Ramos (cell line): ENCODE measurements at regions not wholly inside any gene's neighbourhood (a gene's known extent, or its start where the extent isn't known, plus 50 kb on each side); places are given as distances from the start of the nearest gene placed in this dataset.

Source experiments
- in situ Hi-C: fragments of 300-500 bp; cut with MboI; formaldehyde crosslinking; loops from one replicate; pipeline ENCODE4 v1.14.3; 2022; ENCODE audit warnings: low sequenced_read_pairs; ENCODE audit not compliant: unreplicated experiment

DNA sequence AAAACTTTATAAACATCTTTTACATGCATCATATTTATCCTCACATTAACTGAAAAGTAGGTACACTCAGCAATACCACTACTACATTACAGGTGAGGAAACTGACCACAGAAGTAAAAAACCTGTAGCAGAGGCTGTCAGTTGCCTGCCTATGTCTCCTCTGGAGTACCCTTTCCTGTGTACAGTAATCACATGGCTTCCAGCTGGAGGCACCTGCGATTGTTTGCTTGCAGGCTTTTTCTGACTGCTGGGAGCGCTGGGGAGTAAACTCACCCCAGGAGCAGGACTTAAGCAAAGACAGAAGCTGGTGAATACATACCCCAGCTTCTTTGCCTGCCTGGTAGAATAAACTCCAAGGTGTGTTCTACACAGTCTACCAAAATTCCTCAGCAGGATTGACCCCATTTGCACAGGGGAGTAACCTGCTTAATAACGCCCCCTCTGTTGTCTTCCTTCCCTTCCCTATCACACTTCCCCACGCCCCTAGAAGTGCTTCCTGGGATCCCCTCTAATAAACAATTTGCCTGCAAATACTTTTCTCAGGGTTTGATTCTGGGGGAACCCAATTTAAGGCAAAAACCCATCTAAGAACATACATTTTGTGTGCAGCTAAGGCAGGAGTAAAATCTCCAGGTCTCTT, 138.9 kb downstream of the PTH2R start:
- in situ Hi-C loops: no loop called here

DNA sequence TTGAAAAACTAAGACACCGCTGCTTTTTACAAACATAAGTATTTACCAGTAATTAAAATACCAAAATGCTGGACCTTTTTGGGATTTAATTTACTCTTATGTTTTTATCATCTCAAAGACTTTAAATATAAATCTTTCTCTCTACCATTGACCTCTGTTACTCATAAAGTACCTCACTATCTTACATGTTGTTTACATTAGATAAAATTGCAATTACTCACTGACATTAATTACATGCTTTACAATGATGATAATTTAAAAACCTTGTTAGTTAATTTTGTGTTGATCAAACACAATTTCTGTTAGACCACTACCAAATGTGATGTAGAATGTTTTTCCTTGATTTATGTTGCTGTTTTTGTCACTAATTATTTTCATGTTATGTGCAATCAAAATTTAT, 139.5 kb downstream of the PTH2R start:
- in situ Hi-C loops: no loop called here

DNA sequence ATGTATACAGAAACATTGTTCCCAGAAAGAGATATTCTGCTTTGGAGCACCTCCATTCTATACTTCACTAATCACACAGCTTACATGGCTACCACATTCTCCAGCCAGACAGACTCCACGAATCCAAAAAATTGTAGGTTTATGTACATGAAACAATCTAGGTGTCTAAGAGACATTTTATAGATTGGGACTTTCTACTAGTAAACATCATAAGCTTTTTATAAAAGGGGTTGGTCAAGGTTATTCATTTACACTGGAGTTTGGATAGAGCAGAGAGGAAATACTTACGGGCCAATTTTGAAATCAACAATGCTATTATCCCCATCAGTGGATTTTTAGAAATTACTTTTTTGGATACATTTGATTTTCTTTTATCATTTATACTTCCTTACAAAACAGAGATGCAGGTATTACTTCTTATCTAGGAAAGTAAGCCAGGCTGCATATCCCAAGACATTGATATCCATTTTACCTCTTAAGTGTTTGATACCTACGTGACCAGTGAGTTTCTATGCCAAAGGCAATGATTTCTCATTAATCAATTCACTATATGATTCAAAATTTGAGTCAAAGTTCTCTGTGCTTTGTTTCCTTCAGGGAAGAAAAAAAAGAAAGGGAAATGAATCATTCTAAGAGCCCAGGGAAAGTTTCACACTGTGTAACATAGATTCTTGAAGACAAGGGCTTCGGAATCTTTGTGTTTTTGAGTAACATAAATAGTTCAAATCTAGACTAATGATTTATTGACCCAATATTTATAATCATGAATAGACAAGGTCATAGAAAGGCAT, 140.5 kb downstream of the PTH2R start:
- in situ Hi-C loops: no loop called here

DNA sequence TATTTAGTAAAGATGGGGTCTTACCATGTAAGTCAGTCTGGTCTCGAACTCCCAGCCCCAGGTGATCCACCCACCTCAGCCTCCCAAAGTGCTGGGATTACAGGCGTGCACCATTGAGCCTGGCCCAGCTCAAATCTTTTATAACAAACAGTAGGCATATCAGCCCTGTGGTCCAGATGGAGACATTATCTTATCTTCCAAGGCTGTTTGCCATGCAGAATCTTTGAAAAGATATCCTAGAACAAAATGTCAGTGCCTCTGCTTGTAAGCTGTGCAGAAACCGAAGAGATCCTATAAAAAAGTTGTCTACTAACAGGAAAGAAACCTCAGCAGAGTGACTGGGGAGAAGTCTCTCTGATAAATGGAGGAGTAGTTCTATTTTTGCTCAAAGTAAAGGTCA, 142.1 kb downstream of the PTH2R start:
- in situ Hi-C loops: no loop called here

DNA sequence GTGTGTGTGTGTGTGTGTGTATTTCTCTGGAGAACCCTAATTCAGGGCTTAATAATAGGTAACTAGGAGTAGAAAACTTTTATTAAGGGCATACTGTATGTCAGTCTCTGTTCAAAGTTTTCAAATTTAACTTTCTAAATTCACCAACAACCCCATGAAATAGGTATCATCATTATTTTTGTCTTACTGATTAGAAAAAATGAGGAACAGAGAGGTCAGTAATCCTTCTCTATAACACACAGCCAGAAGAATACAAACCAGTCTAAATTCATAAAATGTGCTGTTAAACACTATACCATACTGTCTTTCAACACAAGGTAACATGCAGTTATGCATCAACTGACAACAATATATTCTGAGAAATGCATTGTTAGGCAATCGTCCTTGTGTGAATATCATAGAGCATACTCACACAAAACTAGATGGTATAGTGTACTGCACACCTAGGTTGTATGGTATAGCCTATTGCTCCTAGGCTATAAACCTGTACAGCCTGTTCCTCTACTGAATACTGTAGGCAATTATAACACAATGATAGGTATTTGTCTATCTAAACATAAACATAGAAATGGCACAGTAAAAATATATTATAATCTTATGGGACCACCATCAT, 143.1 kb downstream of the PTH2R start:
- in situ Hi-C loops: no loop called here

DNA sequence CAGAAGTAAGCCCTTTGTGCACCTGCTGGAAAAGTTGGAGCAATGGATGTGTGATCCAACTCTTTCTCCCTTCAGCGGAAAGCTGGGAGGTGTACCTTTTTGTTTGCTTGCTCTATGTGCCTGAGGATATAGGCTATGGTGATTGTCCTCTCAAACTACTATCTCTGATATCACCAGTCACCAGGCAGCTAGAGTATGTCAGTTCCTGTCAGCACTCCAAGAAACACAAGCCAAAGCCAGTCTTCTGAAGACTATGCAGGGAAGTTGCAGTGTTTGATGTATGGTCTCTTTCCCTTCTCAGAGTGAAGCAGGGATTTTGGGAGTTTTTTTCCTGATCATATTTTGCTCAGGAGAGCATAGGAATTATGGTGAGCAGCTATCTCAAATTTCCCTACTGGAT, 146.4 kb downstream of the PTH2R start:
- in situ Hi-C loops: no loop called here

DNA sequence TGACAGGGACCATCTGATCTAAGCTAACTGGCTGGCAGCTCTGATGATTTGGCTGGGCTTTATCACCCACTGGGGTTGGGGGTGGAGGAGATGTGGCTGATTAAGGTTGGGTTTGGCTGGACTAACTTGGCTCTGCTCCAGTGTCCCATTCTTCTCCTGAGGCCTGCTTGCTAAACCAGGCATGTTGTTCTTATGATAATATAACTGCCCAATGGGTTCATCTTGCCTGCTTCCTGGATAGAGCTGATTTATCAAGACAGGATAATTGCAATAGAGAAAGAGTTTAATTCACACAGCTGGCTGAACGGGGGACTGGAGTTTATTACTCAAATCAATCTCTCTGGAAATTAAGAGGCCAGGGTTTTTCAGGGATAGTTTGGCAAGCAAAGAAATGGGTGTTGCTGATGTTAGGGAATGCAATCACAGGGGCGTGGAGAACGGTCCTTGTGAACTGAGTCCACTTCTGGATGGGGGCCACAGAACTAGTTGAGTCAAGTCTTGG, 150.4 kb downstream of the PTH2R start:
- in situ Hi-C loops: no loop called here

DNA sequence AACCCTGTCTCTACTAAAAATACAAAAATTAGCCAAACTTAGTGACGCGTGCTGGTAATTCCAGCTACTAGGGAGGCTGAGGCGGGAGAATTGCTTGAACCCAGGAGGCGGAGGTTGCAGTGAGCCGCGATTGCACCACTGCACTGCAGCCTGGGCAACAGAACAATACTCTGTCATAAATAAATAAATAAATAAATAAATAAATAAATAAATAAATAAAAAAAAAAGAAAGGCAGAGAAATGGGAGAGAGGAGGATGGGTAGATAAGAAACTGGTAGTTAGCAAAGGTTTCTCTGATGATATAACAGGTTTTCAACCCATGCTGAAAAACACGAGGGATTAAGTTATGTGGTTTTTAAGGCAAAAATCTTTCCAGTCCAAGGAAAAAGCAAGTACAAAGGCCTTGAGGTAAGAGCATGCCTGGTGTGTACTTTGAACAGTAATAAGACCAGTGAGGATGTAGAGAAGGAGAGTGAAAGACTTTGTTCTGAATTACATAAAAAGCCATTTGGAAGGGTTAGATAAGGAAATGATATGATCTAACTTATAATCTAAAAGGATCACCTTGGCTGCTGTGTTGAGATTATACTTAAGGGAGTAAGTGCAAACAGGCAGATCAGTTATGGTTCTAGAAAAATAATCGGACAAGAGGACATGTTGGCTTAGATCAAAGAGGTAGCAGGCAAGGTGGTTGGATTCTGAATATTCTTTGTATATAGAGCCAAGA, 159.3 kb downstream of the PTH2R start:
- in situ Hi-C loops: no loop called here

DNA sequence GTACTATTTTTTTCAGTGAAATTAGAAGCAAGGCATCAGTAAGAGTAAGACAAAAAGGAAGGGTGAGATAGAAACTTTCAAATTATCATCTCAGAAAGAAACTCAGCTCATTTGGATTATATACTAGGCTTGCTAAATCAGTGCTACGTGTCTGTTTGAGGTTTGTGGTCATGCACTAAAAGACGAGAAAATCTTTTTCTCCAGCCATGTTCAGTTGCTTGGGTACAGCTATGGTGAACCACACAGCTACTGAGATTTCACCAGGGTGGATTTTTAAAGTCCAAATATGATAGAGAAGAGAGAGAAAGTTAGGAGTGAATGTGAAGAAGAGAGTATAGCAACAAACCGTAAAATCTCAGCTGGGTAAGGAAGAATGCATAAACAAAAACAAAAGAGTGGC, 161.6 kb downstream of the PTH2R start:
- in situ Hi-C loops: no loop called here

DNA sequence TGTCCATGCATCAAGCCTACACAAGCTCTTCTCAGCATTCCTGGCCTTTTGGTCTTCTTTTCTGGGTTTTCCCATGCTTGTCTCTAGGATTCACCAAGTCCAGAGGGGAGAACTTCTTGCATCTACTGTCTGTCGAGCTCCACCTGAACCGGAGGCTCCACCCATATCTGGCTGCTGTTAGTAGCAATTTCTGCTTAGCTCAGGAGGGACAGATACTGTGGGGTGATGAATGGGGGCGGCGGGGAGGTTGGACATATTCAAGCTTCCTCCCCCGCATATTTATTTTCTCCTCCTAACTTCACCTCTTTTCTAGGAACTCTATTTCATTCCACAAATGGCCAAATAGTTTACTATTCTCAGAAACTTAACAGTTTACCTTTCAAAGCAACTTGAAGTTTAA, 163.5 kb downstream of the PTH2R start:
- in situ Hi-C loops: no loop called here

DNA sequence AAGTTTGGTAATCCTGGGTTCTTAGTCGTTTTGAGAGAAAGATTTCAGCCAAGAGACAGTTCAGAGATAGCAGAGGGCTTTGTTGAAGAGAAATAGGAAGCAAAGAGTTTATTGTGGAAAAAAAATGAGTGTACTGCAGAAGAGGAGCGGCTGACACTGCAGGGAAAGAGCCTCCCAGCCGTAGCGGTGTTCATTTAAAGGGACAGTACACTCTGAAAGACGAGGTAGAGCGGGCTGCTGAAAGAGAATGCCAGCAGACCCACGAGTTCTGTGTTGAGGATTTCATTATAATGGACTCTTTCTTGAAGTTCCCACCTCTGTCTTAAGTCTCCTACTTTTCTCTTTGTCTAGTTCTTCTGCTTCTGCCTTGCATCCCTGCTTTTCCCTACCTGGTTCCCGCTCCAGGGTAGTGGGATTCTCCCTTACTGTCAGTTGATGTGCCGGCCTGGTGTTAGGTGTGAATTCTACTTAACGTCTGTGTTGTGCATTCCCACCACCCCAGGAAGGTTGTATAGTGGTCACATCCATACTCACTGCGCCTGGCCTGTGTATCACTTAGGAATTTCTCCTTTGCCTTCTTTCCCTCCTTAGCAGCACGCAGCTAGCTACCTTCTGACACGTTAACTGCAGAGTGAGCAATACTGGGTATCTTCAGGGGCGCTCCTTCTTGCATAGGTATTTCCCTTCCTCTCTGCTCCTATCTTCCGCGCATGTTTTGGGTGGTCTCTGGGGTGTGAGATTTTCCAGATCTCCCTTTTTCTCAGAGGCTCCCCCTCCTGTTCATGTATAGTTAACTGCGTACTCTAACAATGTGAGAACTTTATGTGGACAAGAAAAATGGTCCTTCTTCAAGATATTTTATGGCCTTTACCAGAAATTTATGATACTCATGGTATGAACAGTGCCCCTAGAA, 164.5 kb downstream of the PTH2R start:
- in situ Hi-C loops: no loop called here

DNA sequence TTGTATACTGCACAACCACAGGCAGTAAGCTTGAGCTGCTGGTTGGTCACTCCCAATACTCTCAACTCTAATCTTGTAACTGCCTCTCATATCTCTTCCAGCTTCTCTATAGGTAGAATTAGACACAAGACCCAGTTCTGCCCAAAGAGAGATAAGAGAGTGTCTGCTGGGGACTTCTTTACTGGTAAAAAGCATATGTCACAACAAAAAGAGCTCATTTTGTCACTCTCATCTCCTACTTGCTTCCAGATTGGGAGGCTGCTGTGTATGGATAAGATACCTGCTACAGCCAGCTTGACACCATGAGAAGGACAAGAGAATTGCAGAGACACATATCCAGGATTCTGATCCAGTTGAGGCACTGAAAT, 165.2 kb downstream of the PTH2R start:
- in situ Hi-C loops: no loop called here

DNA sequence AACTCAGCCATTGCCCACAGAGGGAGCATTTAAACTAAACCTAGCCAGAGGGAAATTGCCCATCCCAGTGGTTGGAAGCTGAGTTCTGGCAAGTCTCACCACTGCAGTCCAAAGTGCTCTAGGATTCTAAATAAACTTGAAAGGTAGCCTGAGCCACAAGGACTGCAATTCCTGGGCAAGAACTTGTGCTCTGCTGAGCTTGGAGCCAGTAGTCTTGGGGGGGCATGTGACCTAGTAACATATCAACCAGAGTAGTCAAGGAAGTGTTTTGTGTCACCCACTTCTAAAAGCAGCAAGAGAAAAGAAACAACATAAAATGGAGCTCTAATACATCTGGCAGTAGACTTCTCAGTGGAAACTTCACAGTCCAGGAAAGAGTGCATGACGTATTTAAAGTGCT, 167.0 kb downstream of the PTH2R start:
- in situ Hi-C loops: no loop called here

DNA sequence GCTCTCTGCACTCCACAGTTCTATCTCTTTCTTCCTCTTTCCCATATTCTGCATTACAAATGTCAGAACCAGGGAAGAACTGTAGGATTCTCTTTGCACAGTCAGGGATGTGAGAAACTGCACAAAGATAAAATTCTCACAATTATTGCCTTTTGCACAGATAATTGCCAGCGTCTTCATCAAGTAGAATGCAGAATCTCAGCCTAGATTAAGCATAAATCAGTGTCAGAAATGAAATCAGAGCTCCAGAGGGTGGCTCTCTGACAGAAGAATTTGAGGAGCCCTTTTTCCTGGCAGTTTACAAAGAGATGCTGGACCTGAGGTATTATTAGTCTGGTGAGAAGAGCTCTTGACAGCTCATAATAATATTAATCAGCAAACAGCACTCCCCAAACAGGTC, 173.1 kb downstream of the PTH2R start:
- in situ Hi-C loops: no loop called here

DNA sequence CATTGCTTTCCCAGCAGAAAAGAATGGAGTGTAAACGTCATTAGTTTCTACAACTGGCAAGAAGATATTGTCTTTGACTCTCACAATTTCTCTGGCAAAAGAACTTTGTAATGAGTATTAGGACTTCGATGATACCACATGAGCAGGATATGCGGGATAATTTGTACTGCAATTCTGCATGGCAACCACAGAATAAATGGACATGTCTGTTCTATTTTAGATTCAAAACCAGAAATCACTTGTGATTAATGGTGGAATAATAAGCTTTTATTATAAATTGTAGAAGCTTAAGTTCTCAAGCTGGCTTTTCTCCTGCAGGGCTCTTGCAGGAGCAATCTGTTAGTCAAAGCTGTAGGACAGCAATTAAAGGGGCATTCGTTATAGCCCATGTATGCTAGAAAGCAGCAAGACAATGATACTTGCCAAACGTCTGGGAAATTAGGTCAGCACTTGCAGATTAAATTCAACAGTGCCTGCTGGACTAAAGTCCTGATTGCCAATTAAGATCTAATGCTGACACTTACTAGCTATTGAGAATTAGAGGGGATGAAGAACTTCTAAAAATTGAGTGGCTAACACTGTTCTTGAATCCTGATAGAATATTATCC, 177.9 kb downstream of the PTH2R start:
- in situ Hi-C loops: no loop called here

DNA sequence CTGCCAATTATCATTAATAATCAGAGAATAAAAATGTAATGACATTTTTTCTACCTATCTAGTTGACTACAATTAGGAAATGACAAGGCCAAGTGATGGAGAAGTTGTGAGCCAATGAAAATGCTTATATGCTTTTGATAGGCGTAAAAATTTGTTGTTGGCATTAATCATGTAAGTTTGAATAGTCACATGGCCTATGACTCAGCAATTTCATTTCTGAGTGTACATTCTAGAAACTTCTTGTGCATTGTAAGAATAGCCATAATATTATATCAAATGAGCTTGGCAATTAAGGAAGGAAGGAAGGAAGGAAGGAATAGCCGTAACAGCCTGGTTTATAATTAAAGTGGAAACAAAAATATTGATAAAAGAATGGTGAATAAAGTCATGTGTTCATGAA, 179.9 kb downstream of the PTH2R start:
- in situ Hi-C loops: no loop called here

DNA sequence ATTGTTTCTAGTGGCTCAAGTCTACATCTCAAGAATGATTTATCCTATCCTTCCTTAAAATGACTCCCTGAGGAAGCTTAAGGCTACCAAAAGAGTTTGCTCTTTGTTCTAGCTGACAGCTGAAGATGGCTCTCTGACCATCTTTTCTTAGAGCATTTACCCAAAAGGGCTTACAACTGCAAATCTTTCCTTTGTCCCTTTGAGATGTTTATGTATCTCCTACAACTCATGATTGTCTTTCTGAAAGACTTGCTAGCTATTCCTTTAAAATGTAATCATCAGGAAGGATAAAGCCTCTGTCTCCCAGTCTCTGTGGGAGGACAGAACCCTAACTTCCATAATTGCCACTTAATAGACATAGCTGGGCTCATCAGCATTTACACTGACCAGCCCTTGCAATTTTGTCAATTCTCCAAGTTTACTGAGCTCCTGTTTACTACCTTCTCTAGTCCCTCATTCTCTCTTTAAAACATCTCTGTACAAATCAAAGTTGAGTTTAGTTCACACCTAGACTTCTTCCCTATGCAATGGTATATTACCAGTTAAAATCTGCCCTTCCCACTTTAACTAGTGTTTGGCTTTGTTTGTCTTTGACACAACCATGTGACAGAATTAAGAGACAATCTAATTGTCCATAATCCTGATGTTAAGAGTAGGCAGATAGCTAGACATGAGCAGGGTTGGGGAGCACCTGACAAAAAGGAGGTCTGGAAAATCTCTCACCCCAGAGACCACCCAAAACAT, 188.2 kb downstream of the PTH2R start:
- in situ Hi-C loops: no loop called here

DNA sequence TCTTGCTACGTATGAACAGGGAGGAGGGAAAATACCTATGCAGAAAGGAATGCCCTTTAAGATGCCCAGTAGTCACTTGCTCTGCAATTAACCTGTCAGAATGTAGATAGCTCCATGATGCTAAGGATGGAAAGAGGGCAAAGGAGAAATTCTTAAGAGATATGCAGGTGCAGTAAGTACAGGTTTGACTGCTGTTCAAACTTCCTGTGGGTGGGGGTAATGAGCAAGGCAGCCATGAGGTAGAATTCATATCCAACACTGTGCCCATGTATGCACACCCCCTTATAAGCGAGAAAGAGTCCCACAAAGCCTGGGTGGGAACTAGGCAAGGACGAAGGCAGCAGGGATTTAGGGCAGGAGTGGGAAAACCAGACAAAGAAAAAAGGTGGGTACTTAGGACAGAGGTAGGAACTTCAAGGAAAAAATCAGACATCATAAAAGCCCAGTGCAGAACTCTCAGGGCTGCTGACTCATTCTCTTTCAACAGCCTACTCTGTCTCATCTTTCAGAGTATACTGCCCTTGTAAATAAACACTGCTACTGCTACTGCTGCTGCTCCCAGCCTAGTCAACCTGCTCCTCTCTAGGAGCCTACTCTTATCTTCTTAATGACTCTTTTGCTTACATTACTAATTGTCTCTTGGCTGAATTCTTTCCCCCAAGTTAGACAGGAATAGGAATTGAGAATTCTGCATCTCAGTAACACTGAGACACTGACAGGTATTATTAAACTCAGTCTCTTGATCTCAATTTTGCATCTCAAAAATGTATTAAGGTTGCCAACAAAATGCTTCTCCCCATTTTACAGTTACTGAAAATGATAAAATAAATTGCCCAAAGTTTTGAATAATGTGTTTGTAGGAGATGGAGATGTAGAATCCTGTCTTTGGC, 189.0 kb downstream of the PTH2R start:
- in situ Hi-C loops: no loop called here
